NCI-H510A (cell line): ENCODE measurements at regions not wholly inside any gene's neighbourhood (a gene's known extent, or its start where the extent isn't known, plus 50 kb on each side); places are given as distances from the start of the nearest gene placed in this dataset.

Source experiments
- DNase-seq: peaks from one replicate; lab custom pipeline; 2025; lab: John Stamatoyannopoulos, UW

GRCh38 chr11:26245046-26245445 is 86.9 kb upstream of the ANO3 start:
- DNase-seq: no peak

DNA sequence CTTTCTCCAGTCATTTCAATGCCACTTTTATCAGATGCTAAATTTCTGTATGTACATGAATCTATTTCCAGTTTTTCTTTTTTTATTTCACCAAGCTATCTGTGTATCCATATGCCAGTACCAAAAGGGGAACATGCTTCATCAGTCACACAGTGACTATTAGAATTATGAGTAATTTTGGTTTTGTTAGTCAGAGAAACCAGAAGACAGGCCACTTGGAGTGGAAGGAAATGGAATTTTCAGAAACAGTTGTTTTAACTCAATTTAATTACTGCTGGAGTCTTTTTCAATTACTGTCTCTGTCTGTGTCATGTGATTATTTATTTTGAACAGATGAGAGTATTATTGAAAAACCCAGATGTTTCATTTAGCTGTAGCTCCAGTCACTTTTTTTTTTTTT is 84.6 kb upstream of the ANO3 start:
- DNase-seq: no peak

- DNase-seq: no peak
Measured at GRCh38 chr11:26248661-26249060, 83.3 kb upstream of the ANO3 start.

DNA sequence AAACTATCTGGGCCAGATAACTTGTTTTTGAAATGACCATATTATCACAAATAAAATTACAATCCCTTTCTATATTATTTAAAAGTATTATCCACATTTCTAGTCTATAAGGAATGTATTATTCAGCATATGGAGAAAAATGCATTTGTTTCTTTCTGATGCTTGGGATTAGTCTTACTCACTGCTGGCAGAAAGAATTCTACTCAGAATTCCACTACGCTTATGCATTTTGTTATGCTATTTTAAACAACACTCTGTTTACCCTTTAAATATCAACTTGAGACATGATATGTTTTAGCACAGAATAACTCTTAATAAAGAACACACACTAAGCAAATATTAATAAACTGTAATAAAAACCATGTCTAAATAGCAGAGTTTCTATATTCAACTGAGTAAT is 77.6 kb upstream of the ANO3 start:
- DNase-seq: no peak

- no peak for DNase-seq
Measured at GRCh38 chr11:26263769-26264168, 68.2 kb upstream of the ANO3 start.

- no peak for DNase-seq
Measured at GRCh38 chr11:26264266-26264665, 67.7 kb upstream of the ANO3 start.

- DNase-seq: no peak
Measured at GRCh38 chr11:26268980-26269660, 62.8 kb upstream of the ANO3 start.

- DNase-seq: no peak
Measured at GRCh38 chr11:26271666-26272065, 60.3 kb upstream of the ANO3 start.

DNA sequence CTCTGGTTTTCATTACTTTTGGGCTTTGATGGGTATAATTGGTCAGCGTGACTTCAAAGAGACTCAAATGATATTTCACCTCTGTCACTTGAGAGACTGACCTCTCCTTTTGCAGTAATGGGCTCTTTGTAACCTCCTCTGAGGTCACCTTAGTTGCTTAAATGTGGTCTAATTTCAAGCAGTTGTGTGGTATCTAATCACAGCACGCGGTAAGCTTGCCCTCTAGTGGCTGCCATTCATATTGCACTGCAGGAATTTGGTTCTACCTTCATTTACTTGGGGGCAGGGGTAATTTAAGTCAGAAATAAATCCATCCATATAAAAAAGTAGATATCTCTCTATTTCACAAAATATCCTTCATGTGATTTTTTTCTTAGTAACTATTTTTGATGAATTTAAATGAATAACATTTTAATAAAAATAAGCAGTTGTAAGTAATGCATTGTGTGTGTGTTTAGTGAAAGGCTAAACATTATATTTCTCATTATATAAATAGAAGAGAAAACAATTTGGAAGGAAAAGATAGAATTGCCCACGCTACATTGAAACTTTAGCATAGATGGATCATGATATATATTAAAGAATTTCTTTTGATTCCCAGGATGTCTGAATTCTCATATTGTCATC is 55.0 kb upstream of the ANO3 start:
- no peak for DNase-seq

GRCh38 chr11:26278354-26278753 is 53.6 kb upstream of the ANO3 start:
- DNase-seq: no peak
